Spleen (tissue), 7 donors: ENCODE measurements at regions not wholly inside any gene's neighbourhood (a gene's known extent, or its start where the extent isn't known, plus 50 kb on each side); places are given as distances from the start of the nearest gene placed in this dataset.

ENCODE experiments used
- CTCF ChIP-seq, 11 experiments: fragments of 200-600 bp in 7 of 11; fragments of 450-650 bp in 4 of 11; sonication (generic) in 4 of 11; IDR thresholded peaks in 8 of 11; conservative IDR thresholded peaks in 3 of 11; 1 replicate in 7 of 11; 2 replicates in 4 of 11; pipeline versions ENCODE4 v1.4.0 to v1.8.0; 2016 to 2021; ENCODE audit warnings: antibody characterized with exemption in 11 of 11, inconsistent platforms in 4 of 11, mild to moderate bottlenecking in 1 of 11
- POLR2AphosphoS5 ChIP-seq, 3 donors: sonication (generic); formaldehyde crosslinking; IDR thresholded peaks; one replicate each; pipeline ENCODE4 v1.5.1; 2017; ENCODE audit warnings: antibody characterized with exemption in 3 of 3
- donor health status: DM: no; HTN: no; CAD: no; lungs with moderate emphysema.
- donor health status: DM: no; HTN: no; CAD: no.
- donor health status: DM: no; HTN: no; CAD: no.

GRCh38 chr10:117757086-117757720, 214.7 kb downstream of the EMX2 start:
- TF ChIP-seq CTCF (IDR thresholded peaks at IDR 0.05 in 8 of 11, conservative IDR thresholded peaks at IDR 0.05 in 3 of 11) (no peak), POLR2AphosphoS5 (IDR thresholded peaks at IDR 0.05) (no peak)
